ENCODE measurements at regions not wholly inside any gene's neighbourhood (a gene's known extent, or its start where the extent isn't known, plus 50 kb on each side); places are given as distances from the start of the nearest gene placed in this dataset.
A peak's percentile ranks its signal among the peaks of the same experiment; 100 is the strongest.
"Not testable (repeated sequence)": the region's sequence is repeated elsewhere in the genome, so short reads cannot be mapped to it uniquely, and the experiment has no call there.

DNA sequence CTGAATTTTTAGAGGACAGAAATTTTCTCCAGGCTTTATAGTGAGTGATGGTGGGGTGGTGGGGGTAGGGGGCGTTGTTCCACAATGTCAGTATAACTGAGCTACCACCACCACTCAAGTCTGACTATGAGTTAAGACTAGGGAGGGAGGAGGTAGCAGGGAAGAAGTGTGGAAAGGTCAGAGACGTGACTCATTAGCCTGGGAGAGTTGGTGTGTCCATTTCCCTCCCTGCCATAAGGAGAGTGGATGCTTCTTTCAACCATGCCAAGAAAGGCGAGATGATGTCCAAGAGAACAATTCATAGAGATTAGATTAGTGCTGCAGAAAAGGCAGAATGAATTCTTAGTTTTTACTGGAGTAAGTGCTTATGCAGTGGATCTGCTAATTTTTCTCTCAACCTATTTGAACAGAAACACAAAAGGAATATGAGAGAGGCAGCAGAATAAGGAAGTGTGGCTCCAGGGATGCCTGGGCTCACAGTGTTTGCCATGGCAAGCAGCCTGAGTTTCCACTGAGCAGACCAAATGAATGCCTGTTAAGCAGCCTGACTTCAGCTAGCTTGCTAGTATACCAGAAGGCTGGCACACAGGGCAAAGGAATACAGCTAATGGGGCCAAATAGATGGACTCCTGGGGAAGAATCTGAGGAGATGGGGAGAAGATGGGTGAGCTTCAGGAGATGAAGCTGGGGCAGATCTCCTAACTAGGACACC is 708.9 kb downstream of the NTRK3 start:
- Mint-ChIP-seq H3K27me3 (ENCODE audit: insufficient read depth, unreplicated experiment) (no peaks in the 10 kb centered on the region), H3K9me3 (ENCODE audit: unreplicated experiment) (no peaks in the 10 kb centered on the region), H3K4me3 (ENCODE audit: unreplicated experiment) (no peak overlapping the region), H3K36me3 (ENCODE audit: insufficient read depth, unreplicated experiment) (no peaks in the 10 kb centered on the region), H3K4me1 (ENCODE audit: insufficient read depth, unreplicated experiment) (peaks cover 10% of the 10 kb centered on the region), H3K27ac (ENCODE audit: low read depth, unreplicated experiment) (no peak overlapping the region)
- intact Hi-C loops (cut with micrococcal nuclease), result no loop called here
- DNase-seq (ENCODE audit: unreplicated experiment), result peak; percentile 26
- BruUV-seq (replicated peaks), result no TSS peak
- ChIA-PET POLR2A (no interaction called here), CTCF (interaction anchor here (1.0 kb wide), 1 partner anchor 20 kb away, joined by 3 read pairs; no protein-coding TSS in a partner anchor)
- TF ChIP-seq CTCF (IDR thresholded peaks at IDR 0.05; ENCODE audit: unreplicated experiment), result no peak

GRCh38 chr15:87538327-87538834 is 718.2 kb downstream of the NTRK3 start:
- Mint-ChIP-seq H3K4me1 (ENCODE audit: insufficient read depth, unreplicated experiment) (no peaks in the 10 kb centered on the region), H3K9me3 (ENCODE audit: unreplicated experiment) (no peaks in the 10 kb centered on the region), H3K4me3 (ENCODE audit: unreplicated experiment) (no peak overlapping the region), H3K27me3 (ENCODE audit: insufficient read depth, unreplicated experiment) (no peaks in the 10 kb centered on the region), H3K27ac (ENCODE audit: low read depth, unreplicated experiment) (no peak overlapping the region), H3K36me3 (ENCODE audit: insufficient read depth, unreplicated experiment) (no peaks in the 10 kb centered on the region)
- CTCF ChIA-PET, result interaction anchor here (0.6 to 1.4 kb wide), 2 partner anchors 9 to 393 kb away, joined by 3 to 4 read pairs; no protein-coding TSS in a partner anchor
- no peak for DNase-seq (ENCODE audit: unreplicated experiment)
- intact Hi-C loops (cut with micrococcal nuclease), result no loop called here
- POLR2A ChIA-PET, result no interaction called here
- no peak for TF ChIP-seq CTCF (IDR thresholded peaks at IDR 0.05; ENCODE audit: unreplicated experiment)
- BruUV-seq (replicated peaks), result no TSS peak

DNA sequence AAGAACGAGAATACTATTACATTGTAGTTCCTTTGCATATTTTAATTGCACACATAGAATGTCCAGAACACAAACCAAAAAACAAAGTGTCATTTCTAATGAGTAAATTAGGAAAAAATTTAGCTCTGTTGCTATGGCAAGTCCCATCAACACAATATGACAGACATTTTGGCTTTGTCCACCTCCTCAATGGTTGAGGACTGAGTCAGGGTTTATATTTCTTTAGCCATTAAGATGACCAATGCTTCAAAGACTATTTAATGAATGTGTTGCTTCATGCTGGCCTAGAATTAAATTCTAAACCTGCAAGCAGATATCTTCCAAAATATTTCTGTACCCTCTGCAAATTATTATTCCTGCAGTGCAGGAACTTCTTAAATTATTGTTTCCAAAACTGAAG is 719.2 kb downstream of the NTRK3 start:
- Mint-ChIP-seq H3K9me3 (ENCODE audit: unreplicated experiment) (no peaks in the 10 kb centered on the region), H3K36me3 (ENCODE audit: insufficient read depth, unreplicated experiment) (no peaks in the 10 kb centered on the region), H3K4me3 (ENCODE audit: unreplicated experiment) (no peak overlapping the region), H3K4me1 (ENCODE audit: insufficient read depth, unreplicated experiment) (no peaks in the 10 kb centered on the region), H3K27me3 (ENCODE audit: insufficient read depth, unreplicated experiment) (no peaks in the 10 kb centered on the region), H3K27ac (ENCODE audit: low read depth, unreplicated experiment) (no peak overlapping the region)
- BruUV-seq (replicated peaks), result no TSS peak
- no peak for DNase-seq (ENCODE audit: unreplicated experiment)
- POLR2A ChIA-PET, result no interaction called here
- intact Hi-C loops (cut with micrococcal nuclease), result no loop called here
- CTCF ChIA-PET, result no interaction called here
- no peak for TF ChIP-seq CTCF (IDR thresholded peaks at IDR 0.05; ENCODE audit: unreplicated experiment)

- H3K36me3 Mint-ChIP-seq (ENCODE audit: insufficient read depth, unreplicated experiment); POLR2A ChIA-PET; BruUV-seq (replicated peaks); H3K4me3 Mint-ChIP-seq (ENCODE audit: unreplicated experiment); H3K9me3 Mint-ChIP-seq (ENCODE audit: unreplicated experiment); DNase-seq (ENCODE audit: unreplicated experiment); H3K27me3 Mint-ChIP-seq (ENCODE audit: insufficient read depth, unreplicated experiment); H3K27ac Mint-ChIP-seq (ENCODE audit: low read depth, unreplicated experiment); intact Hi-C loops (cut with micrococcal nuclease); H3K4me1 Mint-ChIP-seq (ENCODE audit: insufficient read depth, unreplicated experiment): not testable (repeated sequence)
- CTCF ChIA-PET, result interaction anchor here (0.6 kb wide), 1 partner anchor 369 kb away, joined by 3 read pairs; no protein-coding TSS in a partner anchor
Measured at GRCh38 chr15:87533637-87534036, 722.9 kb downstream of the NTRK3 start.

Data from MCF 10A (cell line).